Keratinocyte (primary cell): ENCODE measurements at regions not wholly inside any gene's neighbourhood (a gene's known extent, or its start where the extent isn't known, plus 50 kb on each side); places are given as distances from the start of the nearest gene placed in this dataset.

ENCODE experiments used
- EZH2 ChIP-seq: IDR thresholded peaks from one replicate; pipeline ENCODE4 v1.6.1; 2012; ENCODE audit warnings: inconsistent platforms, mild to moderate bottlenecking, low read length, moderate library complexity
- TF ChIP-seq, protein P1 (sequence below), 3 experiments: IDR thresholded peaks in 1 of 3; conservative IDR thresholded peaks in 1 of 3; optimal IDR thresholded peaks in 1 of 3; 2 replicates in 2 of 3; 3 replicates in 1 of 3; pipeline versions ENCODE3 to v1.5.1; 2011; ENCODE audit warnings: low read length in 3 of 3, mild to moderate bottlenecking in 3 of 3, moderate library complexity in 2 of 3, control low read depth in 1 of 3, inconsistent platforms in 1 of 3; ENCODE audit not compliant: insufficient read depth in 2 of 3; ENCODE audit errors: extremely low read depth in 1 of 3

DNA sequence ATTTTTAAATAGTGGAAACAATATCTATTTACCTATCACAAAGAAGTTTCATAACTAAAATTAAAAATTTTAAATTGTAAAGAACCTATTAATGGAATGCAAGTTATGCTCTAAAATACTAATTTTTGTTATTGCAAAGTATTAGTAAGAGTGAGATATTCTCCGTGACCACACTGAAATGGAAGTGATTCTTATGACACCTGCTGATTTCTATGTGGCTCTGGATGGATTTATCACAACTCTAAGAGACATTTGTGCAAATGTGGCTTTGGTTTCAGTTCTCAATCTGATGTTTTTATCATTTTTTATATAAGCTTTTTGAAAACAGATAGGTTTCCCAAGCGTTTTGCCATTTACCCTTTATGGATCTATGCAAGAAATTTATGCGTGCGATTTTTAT, 497.8 kb downstream of the NAV3 start:
- TF ChIP-seq, protein P1, sequence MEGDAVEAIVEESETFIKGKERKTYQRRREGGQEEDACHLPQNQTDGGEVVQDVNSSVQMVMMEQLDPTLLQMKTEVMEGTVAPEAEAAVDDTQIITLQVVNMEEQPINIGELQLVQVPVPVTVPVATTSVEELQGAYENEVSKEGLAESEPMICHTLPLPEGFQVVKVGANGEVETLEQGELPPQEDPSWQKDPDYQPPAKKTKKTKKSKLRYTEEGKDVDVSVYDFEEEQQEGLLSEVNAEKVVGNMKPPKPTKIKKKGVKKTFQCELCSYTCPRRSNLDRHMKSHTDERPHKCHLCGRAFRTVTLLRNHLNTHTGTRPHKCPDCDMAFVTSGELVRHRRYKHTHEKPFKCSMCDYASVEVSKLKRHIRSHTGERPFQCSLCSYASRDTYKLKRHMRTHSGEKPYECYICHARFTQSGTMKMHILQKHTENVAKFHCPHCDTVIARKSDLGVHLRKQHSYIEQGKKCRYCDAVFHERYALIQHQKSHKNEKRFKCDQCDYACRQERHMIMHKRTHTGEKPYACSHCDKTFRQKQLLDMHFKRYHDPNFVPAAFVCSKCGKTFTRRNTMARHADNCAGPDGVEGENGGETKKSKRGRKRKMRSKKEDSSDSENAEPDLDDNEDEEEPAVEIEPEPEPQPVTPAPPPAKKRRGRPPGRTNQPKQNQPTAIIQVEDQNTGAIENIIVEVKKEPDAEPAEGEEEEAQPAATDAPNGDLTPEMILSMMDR (optimal IDR thresholded peaks at IDR 0.05 in 1 of 3, IDR thresholded peaks at IDR 0.05 in 1 of 3, conservative IDR thresholded peaks at IDR 0.05 in 1 of 3; ENCODE audit: extremely low read depth in 1 of 3, insufficient read depth in 2 of 3, low read length in 3 of 3), result no peak
- TF ChIP-seq EZH2, result no peak
